Sigmoid colon (tissue), 6 donors: ENCODE measurements at regions not wholly inside any gene's neighbourhood (a gene's known extent, or its start where the extent isn't known, plus 50 kb on each side); places are given as distances from the start of the nearest gene placed in this dataset.

Experiments used
- DNase-seq: peaks from one replicate; pipeline ENCODE4 v3.0.0-alpha.2; 2019
- H3K27ac ChIP-seq, 4 donors: fragments of 200-600 bp; sonication (generic); one replicate each; pipeline ENCODE4 v1.5.1; 2016 to 2019; ENCODE audit warnings: mild to moderate bottlenecking in 1 of 4
- H3K27me3 ChIP-seq, 3 donors: fragments of 200-600 bp; sonication (generic); one replicate each; pipeline ENCODE4 v1.5.1; 2019; ENCODE audit warnings: mild to moderate bottlenecking in 1 of 3
- H3K36me3 ChIP-seq, 4 donors: fragments of 200-600 bp; sonication (generic); one replicate each; pipeline ENCODE4 v1.5.1; 2016 to 2019
- H3K4me1 ChIP-seq, 4 donors: fragments of 200-600 bp; sonication (generic); one replicate each; pipeline ENCODE4 v1.5.1; 2017 to 2019
- H3K4me3 ChIP-seq, 4 donors: fragments of 200-600 bp; sonication (generic); one replicate each; pipeline ENCODE4 v1.5.1; 2017 to 2019; ENCODE audit warnings: mild to moderate bottlenecking in 2 of 4, moderate library complexity in 1 of 4
- H3K9me3 ChIP-seq, 4 donors: fragments of 200-600 bp in 3 of 4; sonication (generic) in 3 of 4; one replicate each; pipeline versions ENCODE4 v1.5.1 to v1.6.1; 2013 to 2019
- EP300 ChIP-seq, 4 donors: sonication (generic); formaldehyde crosslinking; IDR thresholded peaks; one replicate each; pipeline ENCODE4 v1.6.1; 2017; ENCODE audit warnings: antibody characterized with exemption in 4 of 4
- POLR2A ChIP-seq, 2 donors: fragments of 450-650 bp; IDR thresholded peaks; one replicate each; pipeline ENCODE4 v1.6.1; 2016; ENCODE audit warnings: antibody characterized with exemption in 2 of 2, mild to moderate bottlenecking in 2 of 2, moderate library complexity in 2 of 2
- POLR2AphosphoS5 ChIP-seq, 4 donors: sonication (generic); formaldehyde crosslinking; IDR thresholded peaks; one replicate each; pipeline ENCODE4 v1.6.1; 2017; ENCODE audit warnings: antibody characterized with exemption in 4 of 4
- WGBS, 2 donors: extraction: QIAGEN DNeasy Blood & Tissue Kit; methylation state at CpG; one replicate each; pipeline ENCODE4 v1.1.7; 2013; 5-methylcytosine and 5-hydroxymethylcytosine counted together
- intact Hi-C: fragments of 100-400 bp; cut with DNase I; formaldehyde crosslinking; loops from one replicate; pipeline ENCODE4 v1.15.1; 2023
- TF ChIP-seq, protein P1 (sequence below), 4 experiments: fragments of 450-650 bp in 3 of 4; fragments of 200-600 bp in 1 of 4; IDR thresholded peaks; one replicate each; pipeline ENCODE4 v1.5.1; 2016 to 2019; ENCODE audit warnings: antibody characterized with exemption in 4 of 4, mild to moderate bottlenecking in 3 of 4, moderate library complexity in 2 of 4
- donor health status: healthy with polysubstance abuse.
- donor health status: healthy.

DNA sequence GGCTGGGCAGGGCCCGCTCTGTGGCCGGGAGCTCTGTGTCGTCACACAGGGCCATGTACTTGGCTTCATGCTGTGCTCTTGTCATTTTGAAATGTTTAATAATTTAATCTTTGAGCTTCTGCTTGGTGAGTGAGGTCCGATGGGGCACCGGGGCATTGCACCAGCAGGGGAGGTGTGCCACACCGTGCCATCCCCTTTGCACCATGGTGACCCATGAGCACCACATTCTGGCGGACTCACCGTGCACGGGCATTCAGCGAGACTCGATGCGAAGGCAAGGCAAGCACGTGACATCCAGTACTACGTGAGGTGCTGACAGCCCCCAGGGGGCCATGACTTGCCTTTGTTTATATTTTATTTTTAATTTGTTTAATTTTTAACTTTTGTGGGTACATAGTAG, 204.3 kb downstream of the URI1 start:
- H3K4me3 ChIP-seq, result no peak overlapping the region
- no peak overlapping the region for H3K27ac ChIP-seq
- no peak for DNase-seq
- intact Hi-C loops, result no loop called here
- TF ChIP-seq POLR2A (IDR thresholded peaks at IDR 0.05) (no peak), EP300 (IDR thresholded peaks at IDR 0.05) (no peak), POLR2AphosphoS5 (IDR thresholded peaks at IDR 0.05) (no peak)
- TF ChIP-seq, protein P1, sequence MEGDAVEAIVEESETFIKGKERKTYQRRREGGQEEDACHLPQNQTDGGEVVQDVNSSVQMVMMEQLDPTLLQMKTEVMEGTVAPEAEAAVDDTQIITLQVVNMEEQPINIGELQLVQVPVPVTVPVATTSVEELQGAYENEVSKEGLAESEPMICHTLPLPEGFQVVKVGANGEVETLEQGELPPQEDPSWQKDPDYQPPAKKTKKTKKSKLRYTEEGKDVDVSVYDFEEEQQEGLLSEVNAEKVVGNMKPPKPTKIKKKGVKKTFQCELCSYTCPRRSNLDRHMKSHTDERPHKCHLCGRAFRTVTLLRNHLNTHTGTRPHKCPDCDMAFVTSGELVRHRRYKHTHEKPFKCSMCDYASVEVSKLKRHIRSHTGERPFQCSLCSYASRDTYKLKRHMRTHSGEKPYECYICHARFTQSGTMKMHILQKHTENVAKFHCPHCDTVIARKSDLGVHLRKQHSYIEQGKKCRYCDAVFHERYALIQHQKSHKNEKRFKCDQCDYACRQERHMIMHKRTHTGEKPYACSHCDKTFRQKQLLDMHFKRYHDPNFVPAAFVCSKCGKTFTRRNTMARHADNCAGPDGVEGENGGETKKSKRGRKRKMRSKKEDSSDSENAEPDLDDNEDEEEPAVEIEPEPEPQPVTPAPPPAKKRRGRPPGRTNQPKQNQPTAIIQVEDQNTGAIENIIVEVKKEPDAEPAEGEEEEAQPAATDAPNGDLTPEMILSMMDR (IDR thresholded peaks at IDR 0.05), result no peak
- no peaks in the 10 kb centered on the region for H3K4me1 ChIP-seq
- 66 to 84% methylated on average over 14 of the region's 14 CpGs for WGBS, 2 donors
- H3K36me3 ChIP-seq, result no peaks in the 10 kb centered on the region
- no peaks in the 10 kb centered on the region for H3K9me3 ChIP-seq
- peaks cover 0 to 9% (median 0%) of the 10 kb centered on the region in 3 donors for H3K27me3 ChIP-seq

GRCh38 chr19:30148039-30148790, 206.2 kb downstream of the URI1 start:
- WGBS, 2 donors, result 58 to 84% methylated on average over 13 of the region's 13 CpGs
- no peak overlapping the region for H3K27ac ChIP-seq

GRCh38 chr19:30148803-30149202, 206.8 kb downstream of the URI1 start:
- 81 to 86% methylated on average over 8 of the region's 8 CpGs for WGBS, 2 donors
- Histone ChIP-seq H3K4me1 (no peaks in the 10 kb centered on the region), H3K9me3 (no peaks in the 10 kb centered on the region), H3K27me3 (peaks cover 0 to 9% (median 0%) of the 10 kb centered on the region in 3 donors), H3K36me3 (no peaks in the 10 kb centered on the region), H3K4me3 (no peak overlapping the region), H3K27ac (no peak overlapping the region)
- intact Hi-C loops, result no loop called here
- no peak for TF ChIP-seq POLR2AphosphoS5 (IDR thresholded peaks at IDR 0.05)
- TF ChIP-seq, protein P1 (IDR thresholded peaks at IDR 0.05), result no peak
- no peak for TF ChIP-seq EP300 (IDR thresholded peaks at IDR 0.05)
- TF ChIP-seq POLR2A (IDR thresholded peaks at IDR 0.05), result no peak
- DNase-seq, result no peak

More at GRCh38 chr19:30148039-30148790, 206.2 kb downstream of the URI1 start:
- H3K4me3 ChIP-seq, result no peak overlapping the region
- H3K9me3 ChIP-seq, result no peaks in the 10 kb centered on the region
- DNase-seq, result no peak
- TF ChIP-seq POLR2AphosphoS5 (IDR thresholded peaks at IDR 0.05), result no peak
- TF ChIP-seq, protein P1 (IDR thresholded peaks at IDR 0.05), result no peak
- no peak for TF ChIP-seq EP300 (IDR thresholded peaks at IDR 0.05)
- TF ChIP-seq POLR2A (IDR thresholded peaks at IDR 0.05), result no peak
- no peaks in the 10 kb centered on the region for H3K4me1 ChIP-seq
- H3K27me3 ChIP-seq, result peaks cover 0 to 9% (median 0%) of the 10 kb centered on the region in 3 donors
- intact Hi-C loops, result no loop called here
- no peaks in the 10 kb centered on the region for H3K36me3 ChIP-seq

DNA sequence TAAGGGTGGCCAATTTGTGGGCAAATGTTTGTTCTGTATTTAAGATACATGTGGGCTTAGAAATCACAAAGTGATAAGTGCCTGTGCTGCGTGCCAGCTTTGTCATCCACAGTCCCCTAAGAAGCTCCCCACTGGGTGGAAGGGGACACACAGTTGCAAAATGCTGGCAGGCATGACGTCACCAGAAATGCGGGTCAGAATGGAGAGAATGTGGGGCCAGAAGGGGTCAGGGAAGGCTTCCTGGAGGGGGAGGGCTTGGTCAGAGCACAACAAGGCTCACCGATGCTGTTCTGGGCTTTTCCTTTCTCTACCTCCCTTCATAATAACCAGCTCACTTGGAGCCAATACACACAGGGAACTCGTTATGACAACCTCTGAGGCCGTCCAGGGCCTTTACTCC, 207.3 kb downstream of the URI1 start:
- Histone ChIP-seq H3K36me3 (no peaks in the 10 kb centered on the region), H3K4me3 (no peak overlapping the region), H3K9me3 (no peaks in the 10 kb centered on the region), H3K4me1 (no peaks in the 10 kb centered on the region), H3K27me3 (peaks cover 0 to 8% (median 0%) of the 10 kb centered on the region in 3 donors), H3K27ac (no peak overlapping the region)
- intact Hi-C loops, result no loop called here
- 76 to 78% methylated on average over 6 of the region's 6 CpGs for WGBS, 2 donors
- DNase-seq, result no peak
- TF ChIP-seq EP300 (IDR thresholded peaks at IDR 0.05), result no peak
- TF ChIP-seq, protein P1 (IDR thresholded peaks at IDR 0.05), result no peak
- no peak for TF ChIP-seq POLR2AphosphoS5 (IDR thresholded peaks at IDR 0.05)
- TF ChIP-seq POLR2A (IDR thresholded peaks at IDR 0.05), result no peak
